ENCODE measurements at regions not wholly inside any gene's neighbourhood (a gene's known extent, or its start where the extent isn't known, plus 50 kb on each side); places are given as distances from the start of the nearest gene placed in this dataset.

DNA sequence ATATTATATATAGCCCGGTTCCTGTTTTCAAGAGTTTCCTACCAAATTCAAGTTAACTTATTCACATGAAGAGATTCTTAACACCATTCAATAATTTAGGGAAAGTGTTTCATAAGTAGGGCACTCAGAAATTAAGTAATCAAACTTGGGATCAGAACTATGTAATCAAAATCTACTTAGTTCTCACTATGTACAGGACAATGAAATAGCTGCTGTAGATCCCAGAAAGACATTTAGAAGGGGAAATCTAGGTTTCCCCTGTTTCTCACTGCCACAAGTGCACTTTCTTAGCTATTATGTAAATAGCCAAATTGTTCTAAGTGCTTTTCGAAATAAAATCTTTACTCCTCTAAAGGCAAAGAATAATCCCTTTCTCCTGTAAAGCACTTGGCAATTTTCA is 493.6 kb upstream of the SETBP1 start:
- Histone ChIP-seq H3K4me3 (no peak overlapping the region), H3K9me3 (no peaks in the 10 kb centered on the region), H3K4me1 (ENCODE audit: control insufficient read depth in 1 of 2, low read depth in 2 of 2) (no peaks in the 10 kb centered on the region), H3K27me3 (replicated peaks; ENCODE audit: insufficient read depth) (no peaks in the 10 kb centered on the region), H3K27ac (no peak overlapping the region), H3K36me3 (no peaks in the 10 kb centered on the region)
- no peak for ATAC-seq (ENCODE audit: insufficient number of reproducible peaks, low FRiP score, low read depth)
- no peak for DNase-seq (ENCODE audit: low spot score)
- TF ChIP-seq, protein P1, sequence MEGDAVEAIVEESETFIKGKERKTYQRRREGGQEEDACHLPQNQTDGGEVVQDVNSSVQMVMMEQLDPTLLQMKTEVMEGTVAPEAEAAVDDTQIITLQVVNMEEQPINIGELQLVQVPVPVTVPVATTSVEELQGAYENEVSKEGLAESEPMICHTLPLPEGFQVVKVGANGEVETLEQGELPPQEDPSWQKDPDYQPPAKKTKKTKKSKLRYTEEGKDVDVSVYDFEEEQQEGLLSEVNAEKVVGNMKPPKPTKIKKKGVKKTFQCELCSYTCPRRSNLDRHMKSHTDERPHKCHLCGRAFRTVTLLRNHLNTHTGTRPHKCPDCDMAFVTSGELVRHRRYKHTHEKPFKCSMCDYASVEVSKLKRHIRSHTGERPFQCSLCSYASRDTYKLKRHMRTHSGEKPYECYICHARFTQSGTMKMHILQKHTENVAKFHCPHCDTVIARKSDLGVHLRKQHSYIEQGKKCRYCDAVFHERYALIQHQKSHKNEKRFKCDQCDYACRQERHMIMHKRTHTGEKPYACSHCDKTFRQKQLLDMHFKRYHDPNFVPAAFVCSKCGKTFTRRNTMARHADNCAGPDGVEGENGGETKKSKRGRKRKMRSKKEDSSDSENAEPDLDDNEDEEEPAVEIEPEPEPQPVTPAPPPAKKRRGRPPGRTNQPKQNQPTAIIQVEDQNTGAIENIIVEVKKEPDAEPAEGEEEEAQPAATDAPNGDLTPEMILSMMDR (IDR thresholded peaks at IDR 0.05) = no peak

DNA sequence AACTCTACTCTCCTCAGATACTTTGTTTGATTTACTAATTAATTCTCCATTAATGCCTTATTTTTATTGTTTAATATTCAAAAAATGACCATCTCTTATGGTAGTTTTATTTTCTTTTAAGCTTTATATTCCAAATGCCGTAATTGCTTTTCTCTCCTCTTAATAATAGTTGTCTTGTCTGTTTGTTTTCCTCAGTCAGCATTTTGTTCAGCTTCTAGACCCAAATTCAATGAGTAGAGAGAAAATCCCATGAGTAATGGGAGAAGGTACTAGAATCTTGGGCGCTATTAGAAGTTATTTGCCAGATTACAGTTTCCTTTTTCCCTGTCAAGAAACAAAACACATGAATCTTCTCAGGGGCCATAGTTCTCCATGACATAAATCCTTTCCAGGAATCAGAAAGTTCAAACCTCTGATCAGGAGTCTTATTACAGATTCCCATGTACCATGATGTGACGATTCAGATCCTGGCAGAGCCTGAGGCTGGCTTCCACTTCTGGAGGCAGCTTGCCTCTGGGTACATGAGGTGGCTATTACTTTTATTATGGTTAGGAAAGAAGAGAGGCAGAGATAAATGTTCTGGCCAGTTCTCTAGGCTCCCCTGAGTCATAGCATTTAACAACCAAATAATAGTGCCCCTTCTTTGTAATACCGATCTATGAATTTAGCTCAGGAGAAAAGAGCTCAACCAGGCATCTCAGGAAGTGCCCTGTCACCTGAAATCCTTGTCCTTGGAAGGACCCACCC is 485.1 kb upstream of the SETBP1 start:
- TF ChIP-seq, protein P1 (IDR thresholded peaks at IDR 0.05) = no peak
- no peaks in the 10 kb centered on the region for H3K36me3 ChIP-seq

GRCh38 chr18:44197832-44198611 is 482.7 kb upstream of the SETBP1 start:
- Histone ChIP-seq H3K4me3 (no peak overlapping the region), H3K9me3 (no peaks in the 10 kb centered on the region), H3K4me1 (ENCODE audit: control insufficient read depth in 1 of 2, low read depth in 2 of 2) (no peaks in the 10 kb centered on the region), H3K27me3 (replicated peaks; ENCODE audit: insufficient read depth) (no peaks in the 10 kb centered on the region), H3K36me3 (no peaks in the 10 kb centered on the region), H3K27ac (no peak overlapping the region)
- TF ChIP-seq, protein P1 (IDR thresholded peaks at IDR 0.05) = no peak
- DNase-seq (ENCODE audit: low spot score) = no peak
- no peak for ATAC-seq (ENCODE audit: insufficient number of reproducible peaks, low FRiP score, low read depth)

More for the DNA sequence above, 485.1 kb upstream of the SETBP1 start:
- H3K9me3 ChIP-seq = no peaks in the 10 kb centered on the region
- no peak for DNase-seq (ENCODE audit: low spot score)
- H3K27me3 ChIP-seq (replicated peaks; ENCODE audit: insufficient read depth) = no peaks in the 10 kb centered on the region
- H3K4me3 ChIP-seq = no peak overlapping the region
- no peak for ATAC-seq (ENCODE audit: insufficient number of reproducible peaks, low FRiP score, low read depth)
- H3K27ac ChIP-seq = no peak overlapping the region
- H3K4me1 ChIP-seq (ENCODE audit: control insufficient read depth in 1 of 2, low read depth in 2 of 2) = no peaks in the 10 kb centered on the region

DNA sequence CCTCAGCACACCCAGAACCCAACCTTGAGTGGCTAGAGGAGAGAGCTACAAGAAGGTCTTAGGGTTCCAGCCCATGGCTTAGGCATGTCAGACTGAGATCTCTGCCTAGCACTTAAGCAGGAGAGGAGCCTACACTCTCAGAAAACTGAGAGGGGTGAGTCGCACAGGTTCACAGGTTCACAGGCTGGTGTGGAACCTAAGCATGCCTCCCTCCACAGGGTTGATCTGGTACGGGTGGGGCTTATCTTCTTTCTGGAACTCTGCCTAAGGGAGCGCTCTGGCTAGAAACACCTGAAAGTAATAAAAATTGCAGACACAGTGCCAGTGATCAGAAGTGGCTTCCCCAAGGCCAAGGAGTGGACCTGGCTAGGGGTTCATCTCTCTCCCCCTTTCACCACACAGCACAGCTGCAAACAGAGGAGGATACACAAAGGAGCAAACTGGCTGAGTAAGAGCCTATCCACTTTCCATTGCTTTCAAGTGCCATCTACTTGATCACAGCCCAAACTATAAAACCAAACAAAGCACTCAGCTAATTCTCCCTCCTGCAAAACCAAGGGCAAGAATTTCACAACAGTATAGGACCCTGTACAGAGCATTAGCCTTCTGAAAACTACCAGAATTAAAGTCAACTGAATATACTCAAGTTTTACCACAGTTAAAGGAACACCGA is 481.9 kb upstream of the SETBP1 start:
- no peak for ATAC-seq (ENCODE audit: insufficient number of reproducible peaks, low FRiP score, low read depth)

More for the DNA sequence above, 481.9 kb upstream of the SETBP1 start:
- Histone ChIP-seq H3K27ac (no peak overlapping the region), H3K36me3 (no peaks in the 10 kb centered on the region), H3K9me3 (no peaks in the 10 kb centered on the region), H3K4me3 (no peak overlapping the region), H3K27me3 (replicated peaks; ENCODE audit: insufficient read depth) (no peaks in the 10 kb centered on the region), H3K4me1 (ENCODE audit: control insufficient read depth in 1 of 2, low read depth in 2 of 2) (no peaks in the 10 kb centered on the region)
- TF ChIP-seq, protein P1 (IDR thresholded peaks at IDR 0.05) = no peak
- no peak for DNase-seq (ENCODE audit: low spot score)

Measured in thoracic aorta (tissue), 2 donors.